Bronchial epithelial cell (primary cell): ENCODE measurements at regions not wholly inside any gene's neighbourhood (a gene's known extent, or its start where the extent isn't known, plus 50 kb on each side); places are given as distances from the start of the nearest gene placed in this dataset.

Experiments
- DNase-seq: peaks from one replicate; pipeline ENCODE4 v3.0.0-alpha.2; 2010; ENCODE audit warnings: low read depth
- FAIRE-seq: peaks from 2 replicates; lab custom pipeline; 2011; peaks lifted over from hg19 to GRCh38; lab: Jason Lieb, UNC
- H3K27me3 ChIP-seq: 2 replicates; pipeline ENCODE4 v1.5.1; 2011; ENCODE audit warnings: low read length; ENCODE audit not compliant: control insufficient read depth, insufficient read depth
- H3K36me3 ChIP-seq: 2 replicates; pipeline ENCODE4 v1.5.1; 2011; ENCODE audit warnings: low read length; ENCODE audit not compliant: control insufficient read depth, insufficient read depth
- H3K4me3 ChIP-seq: 2 replicates; pipeline ENCODE4 v1.5.1; 2011; ENCODE audit warnings: mild to moderate bottlenecking, low read depth, low read length, control low read depth
- CTCF ChIP-seq: IDR thresholded peaks from 2 replicates; pipeline ENCODE4 v1.5.1; 2011; ENCODE audit warnings: mild to moderate bottlenecking, moderate library complexity, low read length, control low read depth, inconsistent platforms; ENCODE audit not compliant: insufficient read depth, severe bottlenecking

GRCh38 chr17:79279320-79279719 lies 204.7 kb downstream of the ENGASE start:
- no peak overlapping the region for H3K4me3 ChIP-seq
- FAIRE-seq (peak; percentile 13), DNase-seq (no peak)
- TF ChIP-seq CTCF, result no peak
- H3K36me3 ChIP-seq, result no peaks in the 10 kb centered on the region
- no peaks in the 10 kb centered on the region for H3K27me3 ChIP-seq

- no peak for TF ChIP-seq CTCF
- Histone ChIP-seq H3K4me3 (no peak overlapping the region), H3K36me3 (no peaks in the 10 kb centered on the region), H3K27me3 (no peaks in the 10 kb centered on the region)
- FAIRE-seq (no peak), DNase-seq (no peak)
Measured at GRCh38 chr17:79276821-79277220, 202.2 kb downstream of the ENGASE start.

- Histone ChIP-seq H3K27me3 (no peaks in the 10 kb centered on the region), H3K4me3 (no peak overlapping the region), H3K36me3 (no peaks in the 10 kb centered on the region)
- FAIRE-seq (no peak), DNase-seq (no peak)
- no peak for TF ChIP-seq CTCF
Measured at GRCh38 chr17:79273660-79274059, 199.0 kb downstream of the ENGASE start.

- Histone ChIP-seq H3K4me3 (no peak overlapping the region), H3K36me3 (no peaks in the 10 kb centered on the region), H3K27me3 (no peaks in the 10 kb centered on the region)
- FAIRE-seq, result no peak
- DNase-seq, result peak; percentile 49
- peak; percentile 26 for TF ChIP-seq CTCF
Measured at GRCh38 chr17:79272666-79273219, 198.1 kb downstream of the ENGASE start.

GRCh38 chr17:79272220-79272619 lies 197.6 kb downstream of the ENGASE start:
- H3K4me3 ChIP-seq, result no peak overlapping the region
- TF ChIP-seq CTCF, result no peak
- H3K27me3 ChIP-seq, result no peaks in the 10 kb centered on the region
- FAIRE-seq, result no peak
- H3K36me3 ChIP-seq, result no peaks in the 10 kb centered on the region
- no peak for DNase-seq

GRCh38 chr17:79269620-79270019 lies 195.0 kb downstream of the ENGASE start:
- DNase-seq (no peak), FAIRE-seq (no peak)
- Histone ChIP-seq H3K36me3 (no peaks in the 10 kb centered on the region), H3K4me3 (no peak overlapping the region), H3K27me3 (no peaks in the 10 kb centered on the region)
- no peak for TF ChIP-seq CTCF
